ENCODE measurements at regions not wholly inside any gene's neighbourhood (a gene's known extent, or its start where the extent isn't known, plus 50 kb on each side); places are given as distances from the start of the nearest gene placed in this dataset.

DNA sequence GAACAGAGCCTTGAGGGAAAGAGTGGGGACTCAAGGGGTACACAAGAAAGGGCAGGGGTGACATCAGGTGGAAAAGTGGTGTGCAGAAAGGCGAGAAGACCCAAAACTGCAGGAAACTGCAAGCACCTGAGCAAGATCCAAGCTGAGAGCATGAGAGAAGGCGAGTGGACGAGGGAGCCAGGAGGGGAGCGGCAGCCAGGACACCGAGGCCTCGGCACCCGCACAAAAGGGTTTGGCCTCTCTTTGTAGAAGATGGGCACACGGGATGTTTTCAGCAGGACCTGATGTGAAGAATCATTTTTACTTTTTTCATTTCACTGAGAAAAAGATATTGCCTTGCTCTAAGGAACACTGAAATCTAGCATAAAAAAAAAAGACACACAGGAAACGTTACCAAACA is 82.1 kb upstream of the FOXQ1 start:
- TF ChIP-seq CTCF (IDR thresholded peaks at IDR 0.05; ENCODE audit: low read length), result no peak
- TF ChIP-seq EZH2 (optimal IDR thresholded peaks at IDR 0.05; ENCODE audit: low read depth, low read length), result no peak

Measured in MM.1S (cell line).